ENCODE measurements at regions not wholly inside any gene's neighbourhood (a gene's known extent, or its start where the extent isn't known, plus 50 kb on each side); places are given as distances from the start of the nearest gene placed in this dataset.

GRCh38 chr14:101508196-101508947 is 52.9 kb upstream of the DIO3 start:
- H3K27ac ChIP-seq = no peak overlapping the region
- TF ChIP-seq, protein P1, sequence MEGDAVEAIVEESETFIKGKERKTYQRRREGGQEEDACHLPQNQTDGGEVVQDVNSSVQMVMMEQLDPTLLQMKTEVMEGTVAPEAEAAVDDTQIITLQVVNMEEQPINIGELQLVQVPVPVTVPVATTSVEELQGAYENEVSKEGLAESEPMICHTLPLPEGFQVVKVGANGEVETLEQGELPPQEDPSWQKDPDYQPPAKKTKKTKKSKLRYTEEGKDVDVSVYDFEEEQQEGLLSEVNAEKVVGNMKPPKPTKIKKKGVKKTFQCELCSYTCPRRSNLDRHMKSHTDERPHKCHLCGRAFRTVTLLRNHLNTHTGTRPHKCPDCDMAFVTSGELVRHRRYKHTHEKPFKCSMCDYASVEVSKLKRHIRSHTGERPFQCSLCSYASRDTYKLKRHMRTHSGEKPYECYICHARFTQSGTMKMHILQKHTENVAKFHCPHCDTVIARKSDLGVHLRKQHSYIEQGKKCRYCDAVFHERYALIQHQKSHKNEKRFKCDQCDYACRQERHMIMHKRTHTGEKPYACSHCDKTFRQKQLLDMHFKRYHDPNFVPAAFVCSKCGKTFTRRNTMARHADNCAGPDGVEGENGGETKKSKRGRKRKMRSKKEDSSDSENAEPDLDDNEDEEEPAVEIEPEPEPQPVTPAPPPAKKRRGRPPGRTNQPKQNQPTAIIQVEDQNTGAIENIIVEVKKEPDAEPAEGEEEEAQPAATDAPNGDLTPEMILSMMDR (conservative IDR thresholded peaks at IDR 0.05) = no peak
- no peak for TF ChIP-seq ZFX (IDR thresholded peaks at IDR 0.05)

- H3K27ac ChIP-seq = no peak overlapping the region
- TF ChIP-seq ZFX (IDR thresholded peaks at IDR 0.05) = no peak
- TF ChIP-seq, protein P1 (conservative IDR thresholded peaks at IDR 0.05) = no peak
Observed at GRCh38 chr14:101508948-101509729, 52.2 kb upstream of the DIO3 start.

DNA sequence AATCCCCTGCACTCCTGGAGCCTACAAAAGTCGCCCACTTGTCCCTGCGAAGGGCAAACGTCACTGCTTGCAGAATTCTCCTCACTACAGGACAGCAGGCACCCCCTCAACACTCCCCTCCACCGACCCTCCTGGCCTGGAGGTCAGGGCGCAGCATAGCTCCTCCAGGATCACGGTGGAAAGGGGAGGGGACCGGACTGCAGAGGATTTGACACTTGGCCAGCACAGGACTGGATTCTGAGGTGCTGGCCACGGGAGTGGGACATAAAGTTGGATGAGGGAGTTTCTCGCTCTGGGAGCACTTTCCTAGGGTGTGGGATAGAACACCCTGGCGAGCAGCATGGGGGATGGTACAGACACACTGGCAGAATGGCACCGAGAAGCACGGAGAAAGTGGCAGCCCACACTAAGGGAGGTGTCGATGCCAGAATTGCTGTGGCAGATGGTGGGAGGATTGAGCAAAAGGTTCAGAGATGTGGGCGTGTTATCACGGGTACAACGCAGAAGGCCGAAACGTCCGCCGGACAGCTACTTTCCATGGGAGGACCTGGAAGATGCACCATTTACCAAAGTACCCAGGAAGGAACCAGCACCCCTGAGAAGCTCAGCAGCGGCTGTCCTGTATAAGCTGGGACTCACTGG is 51.4 kb upstream of the DIO3 start:
- no peak overlapping the region for H3K27ac ChIP-seq
- TF ChIP-seq, protein P1 (conservative IDR thresholded peaks at IDR 0.05) = no peak
- no peak for TF ChIP-seq ZFX (IDR thresholded peaks at IDR 0.05)

- TF ChIP-seq ZFX (IDR thresholded peaks at IDR 0.05) = no peak
- TF ChIP-seq, protein P1 (conservative IDR thresholded peaks at IDR 0.05) = no peak
- H3K27ac ChIP-seq = no peak overlapping the region
Observed at GRCh38 chr14:101511199-101511598, 50.1 kb upstream of the DIO3 start.
